ENCODE measurements at regions not wholly inside any gene's neighbourhood (a gene's known extent, or its start where the extent isn't known, plus 50 kb on each side); places are given as distances from the start of the nearest gene placed in this dataset.

DNA sequence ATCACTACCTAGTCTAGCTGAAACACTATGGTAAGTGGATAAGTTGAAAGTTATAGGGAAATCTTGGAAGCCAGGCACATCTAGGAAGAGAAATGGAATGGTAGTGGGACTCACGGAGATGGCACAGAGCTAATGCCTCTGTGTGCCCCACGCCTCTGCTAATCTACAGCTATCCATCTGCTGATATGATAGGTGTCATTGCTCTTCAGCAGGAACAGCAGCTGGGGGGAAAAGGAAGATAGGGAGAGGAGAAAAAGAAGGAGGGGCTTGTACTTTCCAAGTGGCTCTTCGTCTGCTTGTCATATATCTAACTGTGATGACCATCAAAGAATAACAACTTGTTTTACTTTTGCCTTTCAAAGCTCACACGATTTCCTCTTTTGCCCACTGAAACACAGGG lies 1199.1 kb upstream of the SORCS1 start:
- H3K27me3 Mint-ChIP-seq (ENCODE audit: low read depth) = no peaks in the 10 kb centered on the region
- Histone ChIP-seq H4K20me1 (ENCODE audit: control insufficient read depth, insufficient read depth, insufficient read length) (no peaks in the 10 kb centered on the region), H2AK5ac (ENCODE audit: insufficient read length, low read length) (no peak overlapping the region), H3K4me2 (ENCODE audit: insufficient read depth, insufficient read length, low read length) (no peak overlapping the region), H3K23me2 (ENCODE audit: insufficient read length, low read depth, low read length, poor library complexity, severe bottlenecking) (no peaks in the 10 kb centered on the region), H3K4me1 (ENCODE audit: insufficient read depth, low read length) (no peaks in the 10 kb centered on the region), H3K4ac (ENCODE audit: low read depth, low read length) (no peak overlapping the region), H4K8ac (replicated peaks; ENCODE audit: insufficient read length, low read depth, low read length) (no peak overlapping the region), H3T11ph (ENCODE audit: low read length) (no peak overlapping the region), H2BK15ac (ENCODE audit: low read depth, low read length) (no peak overlapping the region), H3K56ac (ENCODE audit: insufficient read length, low read depth, low read length) (no peak overlapping the region), H3K9ac (ENCODE audit: extremely low read depth, insufficient read length, low read length) (no peak overlapping the region), H2AFZ (ENCODE audit: low read length) (no peak overlapping the region), H2BK5ac (ENCODE audit: insufficient read length, low read length) (no peak overlapping the region), H4K91ac (ENCODE audit: insufficient read length, low read depth, low read length) (no peak overlapping the region), H3K79me1 (ENCODE audit: insufficient read depth, low read depth, low read length, poor library complexity, severe bottlenecking) (no peaks in the 10 kb centered on the region), H3K27ac (ENCODE audit: insufficient read length, low read depth, low read length) (no peak overlapping the region), H3K79me2 (ENCODE audit: insufficient read depth, low read length) (no peaks in the 10 kb centered on the region), H2BK12ac (ENCODE audit: insufficient read length, low read depth, low read length) (no peak overlapping the region), H2BK120ac (ENCODE audit: low read depth, low read length, poor library complexity, severe bottlenecking) (no peak overlapping the region), H2BK20ac (ENCODE audit: low read depth, low read length, poor library complexity, severe bottlenecking) (no peak overlapping the region), H3K14ac (ENCODE audit: insufficient read depth, low read length) (no peak overlapping the region), H3K23ac (ENCODE audit: insufficient read length, low read depth, low read length) (no peak overlapping the region), H3K9me3 (ENCODE audit: control insufficient read depth, low read depth, low read length) (no peaks in the 10 kb centered on the region), H3K18ac (ENCODE audit: insufficient read length, low read depth, low read length) (no peak overlapping the region), H3K27me3 (ENCODE audit: insufficient read depth, low read length) (no peaks in the 10 kb centered on the region), H4K5ac (ENCODE audit: insufficient read length, low read depth, low read length) (no peak overlapping the region)
- H3K4me3 Mint-ChIP-seq = no peak overlapping the region
- H3K9me3 Mint-ChIP-seq = no peaks in the 10 kb centered on the region
- TF ChIP-seq, protein P1, sequence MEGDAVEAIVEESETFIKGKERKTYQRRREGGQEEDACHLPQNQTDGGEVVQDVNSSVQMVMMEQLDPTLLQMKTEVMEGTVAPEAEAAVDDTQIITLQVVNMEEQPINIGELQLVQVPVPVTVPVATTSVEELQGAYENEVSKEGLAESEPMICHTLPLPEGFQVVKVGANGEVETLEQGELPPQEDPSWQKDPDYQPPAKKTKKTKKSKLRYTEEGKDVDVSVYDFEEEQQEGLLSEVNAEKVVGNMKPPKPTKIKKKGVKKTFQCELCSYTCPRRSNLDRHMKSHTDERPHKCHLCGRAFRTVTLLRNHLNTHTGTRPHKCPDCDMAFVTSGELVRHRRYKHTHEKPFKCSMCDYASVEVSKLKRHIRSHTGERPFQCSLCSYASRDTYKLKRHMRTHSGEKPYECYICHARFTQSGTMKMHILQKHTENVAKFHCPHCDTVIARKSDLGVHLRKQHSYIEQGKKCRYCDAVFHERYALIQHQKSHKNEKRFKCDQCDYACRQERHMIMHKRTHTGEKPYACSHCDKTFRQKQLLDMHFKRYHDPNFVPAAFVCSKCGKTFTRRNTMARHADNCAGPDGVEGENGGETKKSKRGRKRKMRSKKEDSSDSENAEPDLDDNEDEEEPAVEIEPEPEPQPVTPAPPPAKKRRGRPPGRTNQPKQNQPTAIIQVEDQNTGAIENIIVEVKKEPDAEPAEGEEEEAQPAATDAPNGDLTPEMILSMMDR (conservative IDR thresholded peaks at IDR 0.05) = no peak
- H3K27ac Mint-ChIP-seq = no peak overlapping the region
- DNase-seq = no peak
- H3K4me1 Mint-ChIP-seq = no peaks in the 10 kb centered on the region
- no CpG with 5 or more reads among the region's 4 CpGs for WGBS (ENCODE audit: extremely low coverage, insufficient read length, low lambda C conversion rate)
- H3K36me3 Mint-ChIP-seq (ENCODE audit: insufficient read depth in 1 of 3, low read depth in 3 of 3) = no peaks in the 10 kb centered on the region

All from H9 (cell line).